DND-41 (cell line): ENCODE measurements at regions not wholly inside any gene's neighbourhood (a gene's known extent, or its start where the extent isn't known, plus 50 kb on each side); places are given as distances from the start of the nearest gene placed in this dataset.

Experiments used
- EZH2 ChIP-seq: IDR thresholded peaks from 3 replicates; pipeline ENCODE4 v1.6.1; 2012; ENCODE audit warnings: borderline replicate concordance, low read depth, mild to moderate bottlenecking, moderate library complexity, low read length, inconsistent platforms; ENCODE audit not compliant: severe bottlenecking
- TF ChIP-seq, protein P1 (sequence below): IDR thresholded peaks from 2 replicates; pipeline ENCODE4 v1.5.1; 2012; ENCODE audit warnings: borderline replicate concordance, low read length, moderate library complexity, mild to moderate bottlenecking; ENCODE audit not compliant: poor library complexity, severe bottlenecking; ENCODE audit errors: extremely low read depth

DNA sequence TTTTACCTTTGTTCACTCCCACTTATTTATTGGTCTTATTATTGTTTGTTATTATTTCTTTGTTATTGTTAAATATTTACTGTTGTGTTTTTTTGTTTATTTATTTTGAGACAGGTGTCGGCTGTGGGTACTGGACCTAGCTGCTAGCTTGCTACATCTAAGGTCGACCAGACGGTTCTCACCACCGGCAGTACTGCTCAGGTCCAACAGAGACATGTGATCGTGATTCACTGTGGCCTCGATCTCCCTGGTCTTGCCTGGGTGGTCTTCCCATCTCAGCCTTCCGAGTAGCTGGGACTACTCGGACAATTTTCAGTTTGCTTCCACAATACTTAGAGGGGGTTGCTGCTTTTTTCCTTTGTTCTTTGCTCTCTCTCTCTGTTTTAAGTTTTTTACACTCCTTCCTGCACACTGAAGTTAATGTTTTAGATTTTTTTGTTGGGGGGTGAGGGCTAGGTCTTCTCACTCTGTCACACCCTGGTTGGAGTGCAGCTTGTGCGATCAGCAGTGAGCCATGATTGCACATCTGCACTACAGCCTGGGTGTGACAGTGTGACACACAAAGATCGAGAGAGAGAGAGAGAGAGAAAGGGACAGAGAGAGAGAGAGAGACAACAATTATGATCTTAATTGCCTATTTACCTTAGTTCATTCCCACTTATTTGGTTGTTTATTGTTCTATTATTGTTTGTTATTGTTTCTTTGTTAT is 1432.4 kb downstream of the UQCRFS1 start:
- TF ChIP-seq, protein P1, sequence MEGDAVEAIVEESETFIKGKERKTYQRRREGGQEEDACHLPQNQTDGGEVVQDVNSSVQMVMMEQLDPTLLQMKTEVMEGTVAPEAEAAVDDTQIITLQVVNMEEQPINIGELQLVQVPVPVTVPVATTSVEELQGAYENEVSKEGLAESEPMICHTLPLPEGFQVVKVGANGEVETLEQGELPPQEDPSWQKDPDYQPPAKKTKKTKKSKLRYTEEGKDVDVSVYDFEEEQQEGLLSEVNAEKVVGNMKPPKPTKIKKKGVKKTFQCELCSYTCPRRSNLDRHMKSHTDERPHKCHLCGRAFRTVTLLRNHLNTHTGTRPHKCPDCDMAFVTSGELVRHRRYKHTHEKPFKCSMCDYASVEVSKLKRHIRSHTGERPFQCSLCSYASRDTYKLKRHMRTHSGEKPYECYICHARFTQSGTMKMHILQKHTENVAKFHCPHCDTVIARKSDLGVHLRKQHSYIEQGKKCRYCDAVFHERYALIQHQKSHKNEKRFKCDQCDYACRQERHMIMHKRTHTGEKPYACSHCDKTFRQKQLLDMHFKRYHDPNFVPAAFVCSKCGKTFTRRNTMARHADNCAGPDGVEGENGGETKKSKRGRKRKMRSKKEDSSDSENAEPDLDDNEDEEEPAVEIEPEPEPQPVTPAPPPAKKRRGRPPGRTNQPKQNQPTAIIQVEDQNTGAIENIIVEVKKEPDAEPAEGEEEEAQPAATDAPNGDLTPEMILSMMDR: no peak
- TF ChIP-seq EZH2: no peak
